Smooth muscle cell (in vitro differentiated cells): ENCODE measurements at regions not wholly inside any gene's neighbourhood (a gene's known extent, or its start where the extent isn't known, plus 50 kb on each side); places are given as distances from the start of the nearest gene placed in this dataset.

Experiments used
- DNase-seq: peaks from one replicate; lab custom pipeline; 2025; ENCODE audit not compliant: unreplicated experiment; lab: John Stamatoyannopoulos, UW
- H2AFZ ChIP-seq: fragments of 200-600 bp; sonication (generic); 2 replicates; pipeline ENCODE4 v1.6.0; 2016; ENCODE audit warnings: antibody characterized with exemption, low read depth, mild to moderate bottlenecking
- H3F3A ChIP-seq: fragments of 200-600 bp; sonication (generic); 2 replicates; pipeline ENCODE4 v1.6.0; 2017; ENCODE audit warnings: antibody characterized with exemption, low read depth
- H3K27ac ChIP-seq: fragments of 200-600 bp; sonication (generic); 2 replicates; pipeline ENCODE4 v1.5.1; 2016; ENCODE audit warnings: low read depth, mild to moderate bottlenecking
- H3K27me3 ChIP-seq: fragments of 200-600 bp; sonication (generic); 2 replicates; pipeline ENCODE4 v1.6.1; 2016; ENCODE audit warnings: low read depth, mild to moderate bottlenecking
- H3K36me3 ChIP-seq: fragments of 200-600 bp; sonication (generic); 2 replicates; pipeline ENCODE4 v1.5.1; 2016; ENCODE audit warnings: low read depth
- H3K4me1 ChIP-seq: fragments of 200-600 bp; sonication (generic); 2 replicates; pipeline ENCODE4 v1.5.1; 2016; ENCODE audit warnings: low read depth
- H3K4me2 ChIP-seq: fragments of 200-600 bp; sonication (generic); 2 replicates; pipeline ENCODE4 v1.6.0; 2016; ENCODE audit warnings: mild to moderate bottlenecking
- H3K4me3 ChIP-seq: fragments of 200-600 bp; sonication (generic); 2 replicates; pipeline ENCODE4 v1.5.1; 2016; ENCODE audit warnings: mild to moderate bottlenecking
- H3K79me2 ChIP-seq: fragments of 200-600 bp; sonication (generic); 2 replicates; pipeline ENCODE4 v1.6.0; 2016; ENCODE audit warnings: low read depth, mild to moderate bottlenecking
- H3K9ac ChIP-seq: fragments of 200-600 bp; sonication (generic); 2 replicates; pipeline ENCODE4 v1.6.0; 2016; ENCODE audit warnings: low read depth
- H3K9me3 ChIP-seq: fragments of 200-600 bp; sonication (generic); replicated peaks from 2 replicates; pipeline ENCODE4 v1.5.1; 2016; ENCODE audit warnings: low read depth
- H4K20me1 ChIP-seq: fragments of 200-600 bp; sonication (generic); 2 replicates; pipeline ENCODE4 v1.6.0; 2016; ENCODE audit warnings: low read depth
- WGBS: methylation state at CpG from one replicate; pipeline ENCODE4 v1.1.7; 2016; ENCODE audit warnings: low lambda C conversion rate; 5-methylcytosine and 5-hydroxymethylcytosine counted together
- TF ChIP-seq, protein P1 (sequence below): fragments of 200-600 bp; sonication (generic); IDR thresholded peaks from 2 replicates; pipeline ENCODE4 v1.5.1; 2017; ENCODE audit warnings: borderline replicate concordance, mild to moderate bottlenecking, antibody characterized with exemption; ENCODE audit not compliant: insufficient read depth, poor library complexity, severe bottlenecking

- Histone ChIP-seq H3K9ac (no peak overlapping the region), H3F3A (no peaks in the 10 kb centered on the region), H3K4me2 (no peak overlapping the region), H3K4me1 (peaks cover 13% of the 10 kb centered on the region), H3K9me3 (no peaks in the 10 kb centered on the region), H3K4me3 (no peak overlapping the region), H3K79me2 (no peaks in the 10 kb centered on the region), H3K27me3 (no peaks in the 10 kb centered on the region), H3K27ac (no peak overlapping the region), H3K36me3 (no peaks in the 10 kb centered on the region), H2AFZ (no peak overlapping the region), H4K20me1 (no peaks in the 10 kb centered on the region)
- TF ChIP-seq, protein P1, sequence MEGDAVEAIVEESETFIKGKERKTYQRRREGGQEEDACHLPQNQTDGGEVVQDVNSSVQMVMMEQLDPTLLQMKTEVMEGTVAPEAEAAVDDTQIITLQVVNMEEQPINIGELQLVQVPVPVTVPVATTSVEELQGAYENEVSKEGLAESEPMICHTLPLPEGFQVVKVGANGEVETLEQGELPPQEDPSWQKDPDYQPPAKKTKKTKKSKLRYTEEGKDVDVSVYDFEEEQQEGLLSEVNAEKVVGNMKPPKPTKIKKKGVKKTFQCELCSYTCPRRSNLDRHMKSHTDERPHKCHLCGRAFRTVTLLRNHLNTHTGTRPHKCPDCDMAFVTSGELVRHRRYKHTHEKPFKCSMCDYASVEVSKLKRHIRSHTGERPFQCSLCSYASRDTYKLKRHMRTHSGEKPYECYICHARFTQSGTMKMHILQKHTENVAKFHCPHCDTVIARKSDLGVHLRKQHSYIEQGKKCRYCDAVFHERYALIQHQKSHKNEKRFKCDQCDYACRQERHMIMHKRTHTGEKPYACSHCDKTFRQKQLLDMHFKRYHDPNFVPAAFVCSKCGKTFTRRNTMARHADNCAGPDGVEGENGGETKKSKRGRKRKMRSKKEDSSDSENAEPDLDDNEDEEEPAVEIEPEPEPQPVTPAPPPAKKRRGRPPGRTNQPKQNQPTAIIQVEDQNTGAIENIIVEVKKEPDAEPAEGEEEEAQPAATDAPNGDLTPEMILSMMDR, result no peak
- WGBS, result 66% methylated on average over 4 of the region's 4 CpGs
- DNase-seq, result no peak
Measured at GRCh38 chr2:184032983-184033382, 565.3 kb upstream of the ZNF804A start.

GRCh38 chr2:184037273-184037672 is 561.1 kb upstream of the ZNF804A start:
- TF ChIP-seq, protein P1, result no peak
- Histone ChIP-seq H3K79me2 (no peaks in the 10 kb centered on the region), H2AFZ (no peak overlapping the region), H3K9ac (no peak overlapping the region), H3F3A (peaks cover 5% of the 10 kb centered on the region), H3K4me1 (no peaks in the 10 kb centered on the region), H3K4me3 (no peak overlapping the region), H4K20me1 (no peaks in the 10 kb centered on the region), H3K4me2 (no peak overlapping the region), H3K36me3 (no peaks in the 10 kb centered on the region), H3K27ac (no peak overlapping the region), H3K27me3 (no peaks in the 10 kb centered on the region), H3K9me3 (no peaks in the 10 kb centered on the region)
- 94% methylated on average over 3 of the region's 3 CpGs for WGBS
- DNase-seq, result no peak

- no peaks in the 10 kb centered on the region for H3K79me2 ChIP-seq
- no peak for DNase-seq
- H3K9me3 ChIP-seq, result no peaks in the 10 kb centered on the region
- 97% methylated on average over 3 of the region's 3 CpGs for WGBS
- H3F3A ChIP-seq, result peaks cover 5% of the 10 kb centered on the region
- no peaks in the 10 kb centered on the region for H4K20me1 ChIP-seq
- H3K36me3 ChIP-seq, result no peaks in the 10 kb centered on the region
- H2AFZ ChIP-seq, result no peak overlapping the region
- TF ChIP-seq, protein P1, result no peak
- no peak overlapping the region for H3K27ac ChIP-seq
- no peaks in the 10 kb centered on the region for H3K27me3 ChIP-seq
- H3K4me3 ChIP-seq, result no peak overlapping the region
- H3K4me1 ChIP-seq, result no peaks in the 10 kb centered on the region
- H3K9ac ChIP-seq, result no peak overlapping the region
- H3K4me2 ChIP-seq, result no peak overlapping the region
Measured at GRCh38 chr2:184039493-184039892, 558.8 kb upstream of the ZNF804A start.

DNA sequence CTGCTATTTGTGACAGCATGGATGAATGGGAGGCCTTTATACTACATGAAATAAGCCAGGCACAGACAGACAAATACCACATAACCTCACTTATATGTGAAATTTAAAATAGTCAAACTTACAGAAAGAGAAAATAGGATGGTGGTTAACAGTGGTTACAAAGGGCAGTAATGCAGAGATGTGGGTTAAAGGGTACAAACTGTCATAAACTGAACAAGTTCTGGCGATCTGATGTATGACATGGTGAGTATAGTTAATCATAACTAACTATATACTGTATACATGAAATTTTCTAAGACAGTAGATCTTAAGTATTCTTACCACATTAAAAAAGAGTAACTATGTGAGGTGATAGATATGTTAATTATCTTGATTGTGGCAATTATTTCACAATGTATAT is 558.1 kb upstream of the ZNF804A start:
- Histone ChIP-seq H2AFZ (no peak overlapping the region), H3K27me3 (no peaks in the 10 kb centered on the region), H3K4me2 (no peak overlapping the region), H3K36me3 (no peaks in the 10 kb centered on the region), H3K27ac (no peak overlapping the region), H3K4me1 (no peaks in the 10 kb centered on the region), H4K20me1 (no peaks in the 10 kb centered on the region), H3F3A (peaks cover 5% of the 10 kb centered on the region), H3K79me2 (no peaks in the 10 kb centered on the region), H3K9ac (no peak overlapping the region), H3K4me3 (no peak overlapping the region), H3K9me3 (no peaks in the 10 kb centered on the region)
- TF ChIP-seq, protein P1, result no peak
- DNase-seq, result no peak
- 52% methylated on average over 1 of the region's 1 CpG for WGBS
